D721Med (cell line): ENCODE measurements at regions not wholly inside any gene's neighbourhood (a gene's known extent, or its start where the extent isn't known, plus 50 kb on each side); places are given as distances from the start of the nearest gene placed in this dataset.

Source experiments
- DNase-seq: peaks from one replicate; pipeline ENCODE4 v3.0.0; 2011; ENCODE audit warnings: low spot score; ENCODE audit not compliant: insufficient read length
- FAIRE-seq: peaks from 2 replicates; lab custom pipeline; 2011; peaks lifted over from hg19 to GRCh38; lab: Jason Lieb, UNC
- CTCF ChIP-seq: IDR thresholded peaks from 2 replicates; pipeline ENCODE4 v1.5.1; 2012; ENCODE audit warnings: mild to moderate bottlenecking, control low read depth; ENCODE audit not compliant: insufficient read depth; ENCODE audit errors: missing control alignments

DNA sequence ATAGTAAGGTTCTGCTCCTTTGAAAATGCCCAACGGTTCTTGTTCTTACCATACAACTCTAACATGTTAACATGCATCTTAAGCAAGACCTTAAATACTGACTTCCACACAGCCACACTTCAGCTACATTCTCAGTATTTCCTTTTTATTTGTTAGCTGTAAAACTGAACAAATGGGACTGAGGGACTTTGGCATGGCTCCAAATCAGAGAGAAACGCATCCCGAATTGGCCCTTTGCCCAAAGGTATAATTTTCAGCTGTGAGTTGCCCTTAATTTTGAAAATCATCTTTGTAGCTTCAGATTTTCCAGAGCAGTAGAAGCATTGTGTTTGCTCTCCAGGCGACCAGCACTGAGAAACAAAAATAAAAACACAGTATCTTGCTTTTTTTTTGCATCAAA, 56.4 kb downstream of the NEUROD6 start:
- no peak for TF ChIP-seq CTCF
- FAIRE-seq (no peak), DNase-seq (no peak)

- no peak for DNase-seq
- TF ChIP-seq CTCF, result no peak
- FAIRE-seq, result no peak
Measured at GRCh38 chr7:31271641-31272405, 68.7 kb downstream of the NEUROD6 start.

DNA sequence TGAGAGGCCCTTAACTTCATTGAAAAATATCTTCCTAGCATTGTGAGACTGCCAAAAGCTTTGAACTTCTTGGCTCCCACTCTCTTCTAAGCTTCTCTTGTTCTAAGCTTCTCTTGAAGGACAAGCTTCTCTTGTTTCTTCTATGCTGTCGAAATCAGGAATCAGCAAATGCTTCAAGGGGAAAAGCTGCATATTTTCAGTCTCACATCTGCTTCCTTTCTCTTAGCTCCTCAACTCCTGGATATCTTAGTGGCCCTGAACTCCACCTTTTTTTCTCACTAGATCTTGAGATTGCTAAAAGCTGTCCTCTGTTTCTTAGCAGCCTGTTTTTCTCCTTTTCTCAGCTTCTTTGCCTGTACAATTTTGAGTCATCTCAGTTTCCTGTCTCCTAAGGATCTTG, 73.0 kb downstream of the NEUROD6 start:
- no peak for DNase-seq
- TF ChIP-seq CTCF, result no peak
- FAIRE-seq, result no peak

DNA sequence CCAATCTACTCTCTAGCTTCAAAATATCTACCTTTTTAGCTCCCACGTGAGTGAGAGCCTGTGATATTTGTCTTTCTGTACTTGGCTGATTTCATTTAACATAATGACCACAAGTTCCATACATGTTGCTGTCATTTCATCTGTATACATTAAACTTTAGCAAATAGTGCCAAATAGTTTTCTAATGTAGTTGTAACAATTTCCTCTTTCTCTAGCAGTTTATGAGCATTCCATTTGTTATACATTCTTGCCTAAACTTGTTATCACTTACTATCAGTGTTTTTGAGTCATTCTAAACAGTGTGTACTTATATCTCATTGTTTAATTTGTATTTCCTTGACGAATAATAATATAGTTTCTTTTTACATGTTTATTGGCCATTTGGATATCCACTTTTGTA, 77.2 kb downstream of the NEUROD6 start:
- no peak for TF ChIP-seq CTCF
- FAIRE-seq (no peak), DNase-seq (no peak)

GRCh38 chr7:31261341-31261740, 79.2 kb downstream of the NEUROD6 start:
- no peak for DNase-seq
- TF ChIP-seq CTCF, result no peak
- no peak for FAIRE-seq

GRCh38 chr7:31260851-31261250, 79.7 kb downstream of the NEUROD6 start:
- DNase-seq, result no peak
- FAIRE-seq, result no peak
- TF ChIP-seq CTCF, result no peak

- FAIRE-seq, result no peak
- TF ChIP-seq CTCF, result no peak
- DNase-seq, result no peak
Measured at GRCh38 chr7:31258391-31258790, 82.1 kb downstream of the NEUROD6 start.
